ENCODE measurements at regions not wholly inside any gene's neighbourhood (a gene's known extent, or its start where the extent isn't known, plus 50 kb on each side); places are given as distances from the start of the nearest gene placed in this dataset.

- no peak for DNase-seq (ENCODE audit: low read depth)
These were observed 105.2 kb downstream of the FAS start for GRCh38 chr10:89095701-89096391.

GRCh38 chr10:89093728-89094127 lies 103.1 kb downstream of the FAS start:
- DNase-seq (ENCODE audit: low read depth) = no peak

- DNase-seq (ENCODE audit: low read depth) = no peak
These were observed 102.4 kb downstream of the FAS start for GRCh38 chr10:89092981-89093380.

GRCh38 chr10:89092439-89092838 lies 101.8 kb downstream of the FAS start:
- DNase-seq (ENCODE audit: low read depth) = no peak

GRCh38 chr10:89091496-89091895 lies 100.9 kb downstream of the FAS start:
- DNase-seq (ENCODE audit: low read depth) = no peak

- DNase-seq (ENCODE audit: low read depth) = no peak
These were observed 100.3 kb downstream of the FAS start for GRCh38 chr10:89090756-89091445.

- DNase-seq (ENCODE audit: low read depth) = peak; percentile 93
These were observed 96.4 kb downstream of the FAS start for GRCh38 chr10:89086801-89087521.

- no peak for DNase-seq (ENCODE audit: low read depth)
These were observed 94.6 kb downstream of the FAS start for GRCh38 chr10:89085153-89085552.

GRCh38 chr10:89082086-89082485 lies 91.5 kb downstream of the FAS start:
- no peak for DNase-seq (ENCODE audit: low read depth)

GRCh38 chr10:89080660-89081059 lies 90.1 kb downstream of the FAS start:
- no peak for DNase-seq (ENCODE audit: low read depth)

- DNase-seq (ENCODE audit: low read depth) = no peak
These were observed 89.4 kb downstream of the FAS start for GRCh38 chr10:89079961-89080360.

- DNase-seq (ENCODE audit: low read depth) = no peak
These were observed 88.4 kb downstream of the FAS start for GRCh38 chr10:89078724-89079672.

GRCh38 chr10:89076120-89076519 lies 85.5 kb downstream of the FAS start:
- DNase-seq (ENCODE audit: low read depth) = no peak

GRCh38 chr10:89075631-89076030 lies 85.0 kb downstream of the FAS start:
- no peak for DNase-seq (ENCODE audit: low read depth)

- no peak for DNase-seq (ENCODE audit: low read depth)
These were observed 83.5 kb downstream of the FAS start for GRCh38 chr10:89074120-89074519.

GRCh38 chr10:89073719-89074118 lies 83.1 kb downstream of the FAS start:
- DNase-seq (ENCODE audit: low read depth) = no peak

GRCh38 chr10:89069589-89069988 lies 79.0 kb downstream of the FAS start:
- DNase-seq (ENCODE audit: low read depth) = no peak
